ENCODE measurements at regions not wholly inside any gene's neighbourhood (a gene's known extent, or its start where the extent isn't known, plus 50 kb on each side); places are given as distances from the start of the nearest gene placed in this dataset.

DNA sequence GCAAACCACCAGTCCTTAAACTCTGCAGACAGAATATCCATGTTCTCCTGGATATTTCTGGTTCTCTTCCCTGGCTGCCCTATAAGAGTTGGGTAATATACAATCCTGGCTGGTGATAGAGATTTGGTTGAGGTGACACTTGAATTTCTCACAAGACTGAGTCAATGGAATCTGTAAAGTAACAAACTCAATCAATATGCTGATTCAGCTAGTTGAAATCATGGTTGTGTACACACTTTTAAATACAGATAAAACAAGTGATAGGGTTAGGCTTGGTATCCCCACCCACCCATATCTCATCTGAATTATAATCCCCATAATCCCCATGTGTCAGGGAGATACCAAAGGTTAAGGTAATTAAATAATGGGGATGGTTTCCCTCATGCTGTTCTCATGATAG lies 349.2 kb upstream of the MAD2L1 start:
- no peak for TF ChIP-seq EP300 (IDR thresholded peaks at IDR 0.05)
- TF ChIP-seq, protein P1, sequence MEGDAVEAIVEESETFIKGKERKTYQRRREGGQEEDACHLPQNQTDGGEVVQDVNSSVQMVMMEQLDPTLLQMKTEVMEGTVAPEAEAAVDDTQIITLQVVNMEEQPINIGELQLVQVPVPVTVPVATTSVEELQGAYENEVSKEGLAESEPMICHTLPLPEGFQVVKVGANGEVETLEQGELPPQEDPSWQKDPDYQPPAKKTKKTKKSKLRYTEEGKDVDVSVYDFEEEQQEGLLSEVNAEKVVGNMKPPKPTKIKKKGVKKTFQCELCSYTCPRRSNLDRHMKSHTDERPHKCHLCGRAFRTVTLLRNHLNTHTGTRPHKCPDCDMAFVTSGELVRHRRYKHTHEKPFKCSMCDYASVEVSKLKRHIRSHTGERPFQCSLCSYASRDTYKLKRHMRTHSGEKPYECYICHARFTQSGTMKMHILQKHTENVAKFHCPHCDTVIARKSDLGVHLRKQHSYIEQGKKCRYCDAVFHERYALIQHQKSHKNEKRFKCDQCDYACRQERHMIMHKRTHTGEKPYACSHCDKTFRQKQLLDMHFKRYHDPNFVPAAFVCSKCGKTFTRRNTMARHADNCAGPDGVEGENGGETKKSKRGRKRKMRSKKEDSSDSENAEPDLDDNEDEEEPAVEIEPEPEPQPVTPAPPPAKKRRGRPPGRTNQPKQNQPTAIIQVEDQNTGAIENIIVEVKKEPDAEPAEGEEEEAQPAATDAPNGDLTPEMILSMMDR (IDR thresholded peaks at IDR 0.05): no peak
- TF ChIP-seq POLR2A (IDR thresholded peaks at IDR 0.05): no peak

Measured in ovary (tissue), 3 donors.